Fibroblast of villous mesenchyme (primary cell): ENCODE measurements at regions not wholly inside any gene's neighbourhood (a gene's known extent, or its start where the extent isn't known, plus 50 kb on each side); places are given as distances from the start of the nearest gene placed in this dataset.

Experiments used
- DNase-seq: peaks from one replicate; pipeline ENCODE4 v3.0.0-alpha.2; 2010; ENCODE audit warnings: low read depth
- H3K4me3 ChIP-seq: 2 replicates; pipeline ENCODE4 v1.5.1; 2011; ENCODE audit warnings: low read depth, mild to moderate bottlenecking, low read length
- CTCF ChIP-seq: IDR thresholded peaks from 2 replicates; pipeline ENCODE4 v1.5.1; 2012; ENCODE audit warnings: low read depth, mild to moderate bottlenecking, low read length; ENCODE audit not compliant: insufficient read depth

- H3K4me3 ChIP-seq = no peak overlapping the region
- TF ChIP-seq CTCF = no peak
- DNase-seq = no peak
These were observed 278.8 kb downstream of the DCDC2C start for GRCh38 chr2:3982160-3982559.

GRCh38 chr2:3986063-3986462, 282.7 kb downstream of the DCDC2C start:
- no peak overlapping the region for H3K4me3 ChIP-seq
- DNase-seq = no peak
- no peak for TF ChIP-seq CTCF

GRCh38 chr2:3986530-3987258, 283.3 kb downstream of the DCDC2C start:
- TF ChIP-seq CTCF = no peak
- no peak overlapping the region for H3K4me3 ChIP-seq
- DNase-seq = no peak

GRCh38 chr2:4002841-4003403, 299.5 kb downstream of the DCDC2C start:
- TF ChIP-seq CTCF = no peak
- no peak for DNase-seq

GRCh38 chr2:4012197-4012596, 308.8 kb downstream of the DCDC2C start:
- no peak for TF ChIP-seq CTCF
- H3K4me3 ChIP-seq = no peak overlapping the region
- DNase-seq = no peak

More at GRCh38 chr2:4002841-4003403, 299.5 kb downstream of the DCDC2C start:
- no peak overlapping the region for H3K4me3 ChIP-seq

GRCh38 chr2:4018535-4018934, 315.2 kb downstream of the DCDC2C start:
- H3K4me3 ChIP-seq = no peak overlapping the region
- TF ChIP-seq CTCF = no peak
- DNase-seq = no peak
